Loucy (cell line): ENCODE measurements at regions not wholly inside any gene's neighbourhood (a gene's known extent, or its start where the extent isn't known, plus 50 kb on each side); places are given as distances from the start of the nearest gene placed in this dataset.

Source experiments
- CTCF ChIP-seq: fragments of 200-600 bp; sonication (generic); conservative IDR thresholded peaks from 2 replicates; pipeline ENCODE4 v1.5.1; 2014; ENCODE audit warnings: mild to moderate bottlenecking, antibody characterized with exemption, low read length
- EZH2phosphoT487 ChIP-seq: fragments of 200-600 bp; IDR thresholded peaks from 2 replicates; pipeline ENCODE4 v1.6.1; 2018; ENCODE audit warnings: antibody characterized with exemption, mild to moderate bottlenecking, moderate library complexity, borderline replicate concordance

- TF ChIP-seq CTCF (no peak), EZH2phosphoT487 (no peak)
Observed at GRCh38 chr9:18261181-18261580, 212.8 kb upstream of the ADAMTSL1 start.
